HG03575 (cell line): ENCODE measurements at regions not wholly inside any gene's neighbourhood (a gene's known extent, or its start where the extent isn't known, plus 50 kb on each side); places are given as distances from the start of the nearest gene placed in this dataset.

Experiments
- ATAC-seq: cut with Tn5 transposase; IDR thresholded peaks from one replicate; pipeline ENCODE4 v1.9.1; 2021; ENCODE audit not compliant: unreplicated experiment, insufficient number of reproducible peaks, low FRiP score; ENCODE audit errors: extremely low read depth

- no peak for ATAC-seq
These were observed 367.5 kb downstream of the SLITRK6 start for GRCh38 chr13:85431720-85432119.

GRCh38 chr13:85430216-85430794 lies 368.9 kb downstream of the SLITRK6 start:
- ATAC-seq, result no peak

- ATAC-seq, result no peak
These were observed 371.8 kb downstream of the SLITRK6 start for GRCh38 chr13:85427416-85427815.

- no peak for ATAC-seq
These were observed 379.1 kb downstream of the SLITRK6 start for GRCh38 chr13:85420136-85420535.

GRCh38 chr13:85419611-85420010 lies 379.6 kb downstream of the SLITRK6 start:
- ATAC-seq, result no peak

GRCh38 chr13:85417807-85418206 lies 381.4 kb downstream of the SLITRK6 start:
- ATAC-seq, result no peak

- ATAC-seq, result no peak
These were observed 385.6 kb downstream of the SLITRK6 start for GRCh38 chr13:85413664-85414063.

- ATAC-seq, result no peak
These were observed 386.8 kb downstream of the SLITRK6 start for GRCh38 chr13:85412448-85412847.

- no peak for ATAC-seq
These were observed 387.6 kb downstream of the SLITRK6 start for GRCh38 chr13:85411591-85411990.

GRCh38 chr13:85408415-85408814 lies 390.8 kb downstream of the SLITRK6 start:
- ATAC-seq, result no peak

GRCh38 chr13:85406269-85406975 lies 392.8 kb downstream of the SLITRK6 start:
- ATAC-seq, result no peak

- no peak for ATAC-seq
These were observed 393.8 kb downstream of the SLITRK6 start for GRCh38 chr13:85405316-85405897.

- ATAC-seq, result no peak
These were observed 412.8 kb downstream of the SLITRK6 start for GRCh38 chr13:85386424-85386823.

GRCh38 chr13:85383291-85383690 lies 415.9 kb downstream of the SLITRK6 start:
- ATAC-seq, result no peak

- no peak for ATAC-seq
These were observed 418.1 kb downstream of the SLITRK6 start for GRCh38 chr13:85381082-85381481.

- ATAC-seq, result no peak
These were observed 419.2 kb downstream of the SLITRK6 start for GRCh38 chr13:85379991-85380390.

- no peak for ATAC-seq
These were observed 419.8 kb downstream of the SLITRK6 start for GRCh38 chr13:85379433-85379832.

GRCh38 chr13:85377783-85378182 lies 421.4 kb downstream of the SLITRK6 start:
- no peak for ATAC-seq

GRCh38 chr13:85373322-85373721 lies 425.9 kb downstream of the SLITRK6 start:
- ATAC-seq, result no peak

- no peak for ATAC-seq
These were observed 428.0 kb downstream of the SLITRK6 start for GRCh38 chr13:85371254-85371653.
